Heart left ventricle (tissue), 16 donors: ENCODE measurements at regions not wholly inside any gene's neighbourhood (a gene's known extent, or its start where the extent isn't known, plus 50 kb on each side); places are given as distances from the start of the nearest gene placed in this dataset.

Experiments
- ATAC-seq, 4 donors: fragments of 200-7000 bp; cut with Tn5 transposase; one replicate each; pipeline ENCODE4 v1.9.1; 2020 to 2022; ENCODE audit warnings: moderate library complexity in 4 of 4, mild to moderate bottlenecking in 3 of 4, moderate number of reproducible peaks in 1 of 4
- DNase-seq, 5 donors: peaks; one replicate each; pipeline ENCODE4 v3.0.0-alpha.2; 2020
- H3K27ac ChIP-seq, 12 donors: fragments of 200-600 bp; sonication (generic) in 4 of 12; one replicate each; pipeline versions ENCODE4 v1.5.0 to v1.8.0; 2016 to 2022; ENCODE audit warnings: mild to moderate bottlenecking in 2 of 12
- H3K27me3 ChIP-seq, 9 donors: fragments of 200-600 bp; sonication (generic) in 2 of 9; one replicate each; pipeline versions ENCODE4 v1.5.1 to v1.8.0; 2016 to 2022; ENCODE audit warnings: mild to moderate bottlenecking in 3 of 9
- H3K36me3 ChIP-seq, 9 donors: fragments of 200-600 bp; sonication (generic) in 2 of 9; one replicate each; pipeline versions ENCODE4 v1.5.0 to v1.8.0; 2018 to 2022; ENCODE audit warnings: mild to moderate bottlenecking in 2 of 9
- H3K4me1 ChIP-seq, 12 donors: fragments of 200-600 bp; sonication (generic) in 4 of 12; one replicate each; pipeline versions ENCODE4 v1.5.0 to v1.8.0; 2016 to 2022; ENCODE audit warnings: mild to moderate bottlenecking in 3 of 12
- H3K4me3 ChIP-seq, 12 donors: fragments of 200-600 bp; sonication (generic) in 4 of 12; one replicate each; pipeline versions ENCODE4 v1.5.0 to v1.8.0; 2017 to 2022; ENCODE audit warnings: mild to moderate bottlenecking in 9 of 12, moderate library complexity in 4 of 12
- H3K9me3 ChIP-seq, 12 donors: fragments of 200-600 bp; sonication (generic) in 4 of 12; one replicate each; pipeline versions ENCODE4 v1.5.0 to v1.8.0; 2016 to 2022; ENCODE audit warnings: mild to moderate bottlenecking in 1 of 12
- CTCF ChIP-seq, 12 donors: fragments of 200-600 bp; sonication (generic) in 4 of 12; IDR thresholded peaks; one replicate each; pipeline versions ENCODE4 v1.5.0 to v1.8.0; 2018 to 2022; ENCODE audit warnings: antibody characterized with exemption in 12 of 12, mild to moderate bottlenecking in 5 of 12
- POLR2A ChIP-seq, 2 donors: fragments of 450-650 bp; IDR thresholded peaks; one replicate each; pipeline ENCODE4 v1.6.1; 2017; ENCODE audit warnings: antibody characterized with exemption in 2 of 2, mild to moderate bottlenecking in 2 of 2, moderate library complexity in 2 of 2
- WGBS, 4 donors: extraction: QIAGEN DNeasy Blood & Tissue Kit in 2 of 4; methylation state at CpG; one replicate each; pipeline versions ENCODE4 v1.1.5 to v1.1.7; 2013 to 2018; 5-methylcytosine and 5-hydroxymethylcytosine counted together
- intact Hi-C, 10 donors: fragments of 100-400 bp; cut with DNase I; formaldehyde crosslinking; loops; one replicate each; pipeline versions ENCODE4 v1.11.1 to v1.14.2; 2022
- donor health status: ischemic (EF 13 %, LVEDD 7.1; RV severe dilation, severe dysfunction).
- donor health status: healthy with polysubstance abuse.
- donor health status: DM: no; HTN: yes; CAD: no.
- donor health status: DM: no; HTN: no; CAD: no.
- donor health status: ischemic (EF 25% LVEDD 6.9; RV normal size, moderate dysfunction).
- donor health status: ischemic (EF 25% LVEDD 5.7; RV mildly dilated, moderate dysfunction).
- donor health status: healthy.
- donor health status: DM: yes; HTN: yes; CAD: no.
- donor health status: ischemic (EF 35%, LVEDD 5.7; RV mildly dilated, moderate dysfunction).
- donor health status: nonischemic (EF 11% LVEDD 7.7; RV severe dilation, severe dysfunction).
- donor health status: DM: yes; HTN: yes; CAD: no.
- donor health status: PGD.
- donor health status: ischemic (EF 29% LVEDD 5.4; RV normal size, mild dysfunction).
- donor health status: nonischemic (EF 23%, LVEDD 6.1; RV moderate dilation, normal function).

- intact Hi-C loops = no loop called here
- Histone ChIP-seq H3K36me3 (no peaks in the 10 kb centered on the region), H3K9me3 (no peaks in the 10 kb centered on the region), H3K4me1 (no peaks in the 10 kb centered on the region), H3K27me3 (no peaks in the 10 kb centered on the region), H3K27ac (no peak overlapping the region), H3K4me3 (no peak overlapping the region)
- no peak for ATAC-seq
- TF ChIP-seq POLR2A (IDR thresholded peaks at IDR 0.05) = no peak
- DNase-seq = no peak
Measured at GRCh38 chr14:29232711-29233110, 466.1 kb downstream of the FOXG1 start.

GRCh38 chr14:29233188-29233587 is 466.6 kb downstream of the FOXG1 start:
- H3K27me3 ChIP-seq = no peaks in the 10 kb centered on the region
- intact Hi-C loops = no loop called here
- ATAC-seq (no peak), DNase-seq (no peak)
- no peak for TF ChIP-seq POLR2A (IDR thresholded peaks at IDR 0.05)
- no peak for TF ChIP-seq CTCF (IDR thresholded peaks at IDR 0.05)
- no peaks in the 10 kb centered on the region for H3K4me1 ChIP-seq
- H3K4me3 ChIP-seq = no peak overlapping the region
- H3K27ac ChIP-seq = no peak overlapping the region
- H3K36me3 ChIP-seq = no peaks in the 10 kb centered on the region
- 56 to 61% (median 59%) methylated on average over 4 of the region's 4 CpGs for WGBS, 4 donors
- H3K9me3 ChIP-seq = no peaks in the 10 kb centered on the region

- ATAC-seq (no peak), DNase-seq (no peak)
- intact Hi-C loops = no loop called here
- no peaks in the 10 kb centered on the region for H3K27me3 ChIP-seq
- H3K36me3 ChIP-seq = no peaks in the 10 kb centered on the region
- no peak overlapping the region for H3K4me3 ChIP-seq
- no peaks in the 10 kb centered on the region for H3K4me1 ChIP-seq
- no peaks in the 10 kb centered on the region for H3K9me3 ChIP-seq
- TF ChIP-seq POLR2A (IDR thresholded peaks at IDR 0.05) (no peak), CTCF (IDR thresholded peaks at IDR 0.05) (no peak)
- WGBS, 4 donors = 59 to 74% (median 64%) methylated on average over 1 of the region's 1 CpG
- H3K27ac ChIP-seq = no peak overlapping the region
Measured at GRCh38 chr14:29235991-29236390, 469.4 kb downstream of the FOXG1 start.

GRCh38 chr14:29236401-29236800 is 469.8 kb downstream of the FOXG1 start:
- Histone ChIP-seq H3K4me1 (no peaks in the 10 kb centered on the region), H3K36me3 (no peaks in the 10 kb centered on the region), H3K27me3 (no peaks in the 10 kb centered on the region), H3K4me3 (no peak overlapping the region), H3K27ac (no peak overlapping the region), H3K9me3 (no peaks in the 10 kb centered on the region)
- DNase-seq = no peak
- intact Hi-C loops = no loop called here
- TF ChIP-seq CTCF (IDR thresholded peaks at IDR 0.05) (no peak), POLR2A (IDR thresholded peaks at IDR 0.05) (no peak)
- ATAC-seq = no peak

GRCh38 chr14:29236848-29237247 is 470.3 kb downstream of the FOXG1 start:
- Histone ChIP-seq H3K4me3 (no peak overlapping the region), H3K27me3 (no peaks in the 10 kb centered on the region), H3K27ac (no peak overlapping the region), H3K36me3 (no peaks in the 10 kb centered on the region), H3K4me1 (no peaks in the 10 kb centered on the region), H3K9me3 (no peaks in the 10 kb centered on the region)
- ATAC-seq (no peak), DNase-seq (no peak)
- TF ChIP-seq POLR2A (IDR thresholded peaks at IDR 0.05) (no peak), CTCF (IDR thresholded peaks at IDR 0.05) (no peak)
- intact Hi-C loops = no loop called here
- 62 to 76% (median 67%) methylated on average over 2 of the region's 2 CpGs for WGBS, 4 donors
